HEK293 (cell line): ENCODE measurements at regions not wholly inside any gene's neighbourhood (a gene's known extent, or its start where the extent isn't known, plus 50 kb on each side); places are given as distances from the start of the nearest gene placed in this dataset.

Experiments used
- CTCF ChIA-PET: fragments of 350-600 bp; formaldehyde crosslinking; extraction: SDS; loops from one replicate; lab custom pipeline; 2021; ENCODE audit warnings: antibody characterized with exemption; lab: Yijun Ruan, JAX
- POLR2A ChIA-PET: fragments of 300-600 bp; formaldehyde crosslinking; extraction: SDS; loops from one replicate; lab custom pipeline; 2020; ENCODE audit warnings: antibody characterized with exemption, inconsistent platforms; lab: Yijun Ruan, JAX
- H3K27ac ChIP-seq: fragments of 200-500 bp; sonication (Bioruptor generic); 2 replicates; pipeline ENCODE4 v1.5.1; 2014; ENCODE audit warnings: low read depth, low read length, control low read depth, inconsistent platforms; ENCODE audit errors: extremely low read depth
- H3K36me3 ChIP-seq, 2 experiments: fragments of 200-500 bp in 1 of 2; sonication (Bioruptor generic) in 1 of 2; 1 replicate in 1 of 2; 2 replicates in 1 of 2; pipeline ENCODE4 v1.5.1; 2014 to 2017; ENCODE audit warnings: inconsistent platforms in 2 of 2, low read length in 2 of 2; ENCODE audit not compliant: control insufficient read depth in 2 of 2, insufficient read depth in 1 of 2
- H3K4me1 ChIP-seq: fragments of 200-500 bp; sonication (Bioruptor generic); 2 replicates; pipeline ENCODE4 v1.5.1; 2014; ENCODE audit warnings: mild to moderate bottlenecking, low read length, inconsistent platforms; ENCODE audit not compliant: control insufficient read depth, insufficient read depth
- H3K4me3 ChIP-seq: 2 replicates; pipeline ENCODE4 v1.5.1; 2011; ENCODE audit warnings: low read depth, mild to moderate bottlenecking, control low read depth, low read length, moderate library complexity
- H3K9me3 ChIP-seq: fragments of 200-500 bp; sonication (Bioruptor generic); 2 replicates; pipeline ENCODE4 v1.5.1; 2014; ENCODE audit warnings: low read depth, low read length, inconsistent platforms; ENCODE audit not compliant: control insufficient read depth, insufficient read depth
- KLF10 ChIP-seq: fragments of 450-650 bp; IDR thresholded peaks from 2 replicates; pipeline ENCODE4 v1.5.1; 2018; ENCODE audit warnings: missing biosample characterization, mild to moderate bottlenecking, missing genetic modification characterization
- OVOL3 ChIP-seq: fragments of 450-650 bp; formaldehyde crosslinking; IDR thresholded peaks from 2 replicates; pipeline ENCODE4 v1.5.1; 2016; ENCODE audit warnings: missing biosample characterization, missing genetic modification characterization
- YY2 ChIP-seq: fragments of 450-650 bp; formaldehyde crosslinking; IDR thresholded peaks from 2 replicates; pipeline ENCODE4 v1.5.1; 2016; ENCODE audit warnings: missing biosample characterization, missing genetic modification characterization
- ZBTB17 ChIP-seq: fragments of 450-650 bp; formaldehyde crosslinking; IDR thresholded peaks from 2 replicates; pipeline ENCODE4 v1.5.1; 2016; ENCODE audit warnings: missing biosample characterization, missing genetic modification characterization
- ZBTB7A ChIP-seq: fragments of 450-650 bp; formaldehyde crosslinking; IDR thresholded peaks from 2 replicates; pipeline ENCODE4 v1.5.1; 2016; ENCODE audit warnings: low read depth, missing biosample characterization, missing genetic modification characterization
- ZEB2 ChIP-seq: fragments of 450-650 bp; formaldehyde crosslinking; IDR thresholded peaks from 2 replicates; pipeline ENCODE4 v1.5.1; 2016; ENCODE audit warnings: missing biosample characterization, missing genetic modification characterization
- ZNF10 ChIP-seq: fragments of 450-650 bp; formaldehyde crosslinking; IDR thresholded peaks from 2 replicates; pipeline ENCODE4 v1.5.1; 2017; ENCODE audit warnings: missing biosample characterization, missing genetic modification characterization
- ZNF211 ChIP-seq: fragments of 450-650 bp; formaldehyde crosslinking; IDR thresholded peaks from 2 replicates; pipeline ENCODE4 v1.5.1; 2016; ENCODE audit warnings: low read depth, missing biosample characterization, missing genetic modification characterization
- ZNF423 ChIP-seq: fragments of 450-650 bp; formaldehyde crosslinking; IDR thresholded peaks from 2 replicates; pipeline ENCODE4 v1.5.1; 2016; ENCODE audit warnings: missing biosample characterization, missing genetic modification characterization
- ZNF48 ChIP-seq: fragments of 450-650 bp; formaldehyde crosslinking; IDR thresholded peaks from 2 replicates; pipeline ENCODE4 v1.5.1; 2016; ENCODE audit warnings: missing biosample characterization, missing genetic modification characterization
- ZNF548 ChIP-seq: fragments of 450-650 bp; formaldehyde crosslinking; IDR thresholded peaks from 2 replicates; pipeline ENCODE4 v1.5.1; 2016; ENCODE audit warnings: missing biosample characterization, missing genetic modification characterization
- ZNF585B ChIP-seq: fragments of 450-650 bp; formaldehyde crosslinking; IDR thresholded peaks from 2 replicates; pipeline ENCODE4 v1.5.1; 2016; ENCODE audit warnings: missing biosample characterization, missing genetic modification characterization
- ZNF629 ChIP-seq: fragments of 450-650 bp; formaldehyde crosslinking; IDR thresholded peaks from 2 replicates; pipeline ENCODE4 v1.5.1; 2017; ENCODE audit warnings: missing biosample characterization, missing genetic modification characterization
- ZXDB ChIP-seq: fragments of 450-650 bp; formaldehyde crosslinking; IDR thresholded peaks from 2 replicates; pipeline ENCODE4 v1.5.1; 2016; ENCODE audit warnings: missing biosample characterization, missing genetic modification characterization
- TF ChIP-seq, protein P1 (sequence below): fragments of 450-650 bp; formaldehyde crosslinking; IDR thresholded peaks from 2 replicates; pipeline ENCODE4 v1.5.1; 2016; ENCODE audit warnings: missing biosample characterization, missing genetic modification characterization, low read depth
- TF ChIP-seq, protein P2 (sequence below): fragments of 450-650 bp; formaldehyde crosslinking; IDR thresholded peaks from 2 replicates; pipeline ENCODE4 v1.5.1; 2016; ENCODE audit warnings: missing biosample characterization, missing genetic modification characterization
- TF ChIP-seq, protein P3 (sequence below): sonication (generic); formaldehyde crosslinking; IDR thresholded peaks from 2 replicates; pipeline ENCODE4 v1.8.1; 2022; ENCODE audit warnings: mild to moderate bottlenecking, moderate library complexity, missing genetic modification reagents
- TF ChIP-seq, protein P4 (sequence below): fragments of 450-650 bp; formaldehyde crosslinking; IDR thresholded peaks from 2 replicates; pipeline ENCODE4 v1.5.1; 2016; ENCODE audit warnings: missing biosample characterization, missing genetic modification characterization
- TF ChIP-seq, protein P5 (sequence below): fragments of 450-650 bp; formaldehyde crosslinking; IDR thresholded peaks from 2 replicates; pipeline ENCODE4 v1.5.0; 2017; ENCODE audit warnings: missing biosample characterization, missing genetic modification characterization, borderline replicate concordance

DNA sequence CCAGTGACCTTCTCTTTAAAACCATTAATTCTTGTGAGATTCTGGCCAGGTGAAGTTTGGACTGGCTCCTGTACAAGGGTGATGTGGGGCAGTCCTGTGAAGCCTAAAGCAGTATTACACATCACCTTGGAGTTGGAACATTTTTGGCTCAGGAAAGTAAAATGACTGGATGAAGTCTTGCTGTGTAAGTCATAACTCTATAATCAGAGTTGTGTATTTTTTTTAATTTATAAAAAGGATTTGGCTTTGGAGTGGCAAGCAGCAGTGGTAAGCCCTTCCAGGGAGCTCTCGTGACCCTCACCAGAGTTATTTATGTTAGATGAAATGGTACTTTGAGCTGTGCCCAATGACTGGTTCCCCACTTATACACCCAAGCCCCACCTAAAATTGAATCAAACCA, 331.2 kb upstream of the DCBLD2 start:
- TF ChIP-seq ZBTB7A (tag by site-specific recombination) = no peak
- TF ChIP-seq YY2 = no peak
- no peak for TF ChIP-seq KLF10 (tag by site-specific recombination)
- TF ChIP-seq, protein P1, sequence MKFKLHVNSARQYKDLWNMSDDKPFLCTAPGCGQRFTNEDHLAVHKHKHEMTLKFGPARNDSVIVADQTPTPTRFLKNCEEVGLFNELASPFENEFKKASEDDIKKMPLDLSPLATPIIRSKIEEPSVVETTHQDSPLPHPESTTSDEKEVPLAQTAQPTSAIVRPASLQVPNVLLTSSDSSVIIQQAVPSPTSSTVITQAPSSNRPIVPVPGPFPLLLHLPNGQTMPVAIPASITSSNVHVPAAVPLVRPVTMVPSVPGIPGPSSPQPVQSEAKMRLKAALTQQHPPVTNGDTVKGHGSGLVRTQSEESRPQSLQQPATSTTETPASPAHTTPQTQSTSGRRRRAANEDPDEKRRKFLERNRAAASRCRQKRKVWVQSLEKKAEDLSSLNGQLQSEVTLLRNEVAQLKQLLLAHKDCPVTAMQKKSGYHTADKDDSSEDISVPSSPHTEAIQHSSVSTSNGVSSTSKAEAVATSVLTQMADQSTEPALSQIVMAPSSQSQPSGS = no peak
- no peak for TF ChIP-seq ZNF48 (tag by site-specific recombination)
- TF ChIP-seq, protein P2, sequence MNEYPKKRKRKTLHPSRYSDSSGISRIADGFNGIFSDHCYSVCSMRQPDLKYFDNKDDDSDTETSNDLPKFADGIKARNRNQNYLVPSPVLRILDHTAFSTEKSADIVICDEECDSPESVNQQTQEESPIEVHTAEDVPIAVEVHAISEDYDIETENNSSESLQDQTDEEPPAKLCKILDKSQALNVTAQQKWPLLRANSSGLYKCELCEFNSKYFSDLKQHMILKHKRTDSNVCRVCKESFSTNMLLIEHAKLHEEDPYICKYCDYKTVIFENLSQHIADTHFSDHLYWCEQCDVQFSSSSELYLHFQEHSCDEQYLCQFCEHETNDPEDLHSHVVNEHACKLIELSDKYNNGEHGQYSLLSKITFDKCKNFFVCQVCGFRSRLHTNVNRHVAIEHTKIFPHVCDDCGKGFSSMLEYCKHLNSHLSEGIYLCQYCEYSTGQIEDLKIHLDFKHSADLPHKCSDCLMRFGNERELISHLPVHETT (tag by site-specific recombination) = no peak
- TF ChIP-seq ZEB2 (tag by site-specific recombination) = no peak
- TF ChIP-seq, protein P3, sequence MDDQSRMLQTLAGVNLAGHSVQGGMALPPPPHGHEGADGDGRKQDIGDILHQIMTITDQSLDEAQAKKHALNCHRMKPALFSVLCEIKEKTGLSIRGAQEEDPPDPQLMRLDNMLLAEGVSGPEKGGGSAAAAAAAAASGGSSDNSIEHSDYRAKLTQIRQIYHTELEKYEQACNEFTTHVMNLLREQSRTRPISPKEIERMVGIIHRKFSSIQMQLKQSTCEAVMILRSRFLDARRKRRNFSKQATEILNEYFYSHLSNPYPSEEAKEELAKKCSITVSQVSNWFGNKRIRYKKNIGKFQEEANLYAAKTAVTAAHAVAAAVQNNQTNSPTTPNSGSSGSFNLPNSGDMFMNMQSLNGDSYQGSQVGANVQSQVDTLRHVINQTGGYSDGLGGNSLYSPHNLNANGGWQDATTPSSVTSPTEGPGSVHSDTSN (CRISPR knock-in tag) = no peak
- TF ChIP-seq ZNF548 (tag by site-specific recombination) = no peak
- no peak for TF ChIP-seq ZNF10 (tag by site-specific recombination)
- TF ChIP-seq ZNF423 = no peak
- no peak for TF ChIP-seq ZBTB17 (tag by site-specific recombination)
- TF ChIP-seq ZNF629 (tag by site-specific recombination) = no peak
- no peak for TF ChIP-seq ZXDB (tag by site-specific recombination)
- TF ChIP-seq ZNF211 = no peak
- TF ChIP-seq, protein P4, sequence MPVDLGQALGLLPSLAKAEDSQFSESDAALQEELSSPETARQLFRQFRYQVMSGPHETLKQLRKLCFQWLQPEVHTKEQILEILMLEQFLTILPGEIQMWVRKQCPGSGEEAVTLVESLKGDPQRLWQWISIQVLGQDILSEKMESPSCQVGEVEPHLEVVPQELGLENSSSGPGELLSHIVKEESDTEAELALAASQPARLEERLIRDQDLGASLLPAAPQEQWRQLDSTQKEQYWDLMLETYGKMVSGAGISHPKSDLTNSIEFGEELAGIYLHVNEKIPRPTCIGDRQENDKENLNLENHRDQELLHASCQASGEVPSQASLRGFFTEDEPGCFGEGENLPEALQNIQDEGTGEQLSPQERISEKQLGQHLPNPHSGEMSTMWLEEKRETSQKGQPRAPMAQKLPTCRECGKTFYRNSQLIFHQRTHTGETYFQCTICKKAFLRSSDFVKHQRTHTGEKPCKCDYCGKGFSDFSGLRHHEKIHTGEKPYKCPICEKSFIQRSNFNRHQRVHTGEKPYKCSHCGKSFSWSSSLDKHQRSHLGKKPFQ = no peak
- TF ChIP-seq, protein P5, sequence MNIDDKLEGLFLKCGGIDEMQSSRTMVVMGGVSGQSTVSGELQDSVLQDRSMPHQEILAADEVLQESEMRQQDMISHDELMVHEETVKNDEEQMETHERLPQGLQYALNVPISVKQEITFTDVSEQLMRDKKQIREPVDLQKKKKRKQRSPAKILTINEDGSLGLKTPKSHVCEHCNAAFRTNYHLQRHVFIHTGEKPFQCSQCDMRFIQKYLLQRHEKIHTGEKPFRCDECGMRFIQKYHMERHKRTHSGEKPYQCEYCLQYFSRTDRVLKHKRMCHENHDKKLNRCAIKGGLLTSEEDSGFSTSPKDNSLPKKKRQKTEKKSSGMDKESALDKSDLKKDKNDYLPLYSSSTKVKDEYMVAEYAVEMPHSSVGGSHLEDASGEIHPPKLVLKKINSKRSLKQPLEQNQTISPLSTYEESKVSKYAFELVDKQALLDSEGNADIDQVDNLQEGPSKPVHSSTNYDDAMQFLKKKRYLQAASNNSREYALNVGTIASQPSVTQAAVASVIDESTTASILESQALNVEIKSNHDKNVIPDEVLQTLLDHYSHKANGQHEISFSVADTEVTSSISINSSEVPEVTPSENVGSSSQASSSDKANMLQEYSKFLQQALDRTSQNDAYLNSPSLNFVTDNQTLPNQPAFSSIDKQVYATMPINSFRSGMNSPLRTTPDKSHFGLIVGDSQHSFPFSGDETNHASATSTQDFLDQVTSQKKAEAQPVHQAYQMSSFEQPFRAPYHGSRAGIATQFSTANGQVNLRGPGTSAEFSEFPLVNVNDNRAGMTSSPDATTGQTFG (tag by site-specific recombination) = no peak
- TF ChIP-seq OVOL3 (tag by site-specific recombination) = no peak
- H3K4me1 ChIP-seq = no peaks in the 10 kb centered on the region
- H3K27ac ChIP-seq = no peak overlapping the region
- H3K4me3 ChIP-seq = no peak overlapping the region
- ChIA-PET CTCF (no interaction called here), POLR2A (no interaction called here)
- H3K9me3 ChIP-seq = no peaks in the 10 kb centered on the region
- no peaks in the 10 kb centered on the region for H3K36me3 ChIP-seq

DNA sequence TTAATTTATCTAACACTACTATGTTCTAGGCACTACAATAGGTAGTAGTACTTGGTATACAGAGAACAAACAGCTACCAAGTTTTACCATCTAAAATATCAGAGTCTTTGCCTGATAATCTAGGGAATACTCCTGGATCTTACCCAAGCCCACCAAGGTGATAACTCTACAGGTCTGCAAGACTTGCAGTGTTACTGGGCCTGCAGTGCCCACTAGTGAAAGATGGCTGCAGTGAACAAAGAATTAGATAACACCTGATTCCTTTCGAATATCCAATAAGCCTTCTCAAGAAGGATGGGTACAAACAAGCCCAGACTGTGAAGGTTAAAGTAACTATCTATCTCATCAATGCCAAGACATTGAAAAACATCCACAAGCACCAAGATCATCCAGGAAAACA, 317.0 kb upstream of the DCBLD2 start:
- no peak overlapping the region for H3K4me3 ChIP-seq
- TF ChIP-seq ZNF10 (tag by site-specific recombination) (no peak), ZNF585B (no peak)
- TF ChIP-seq, all 188 proteins: peak for 0
- ChIA-PET CTCF (no interaction called here), POLR2A (no interaction called here)
- H3K27ac ChIP-seq = no peak overlapping the region
- no peaks in the 10 kb centered on the region for H3K4me1 ChIP-seq
- no peaks in the 10 kb centered on the region for H3K36me3 ChIP-seq
- H3K9me3 ChIP-seq = no peaks in the 10 kb centered on the region
